GM18873 (cell line): ENCODE measurements at regions not wholly inside any gene's neighbourhood (a gene's known extent, or its start where the extent isn't known, plus 50 kb on each side); places are given as distances from the start of the nearest gene placed in this dataset.
"Not testable (repeated sequence)": the region's sequence is repeated elsewhere in the genome, so short reads cannot be mapped to it uniquely, and the experiment has no call there.

ENCODE experiments used
- ATAC-seq: cut with Tn5 transposase; IDR thresholded peaks from one replicate; pipeline ENCODE4 v1.9.1; 2021; ENCODE audit warnings: mild to moderate bottlenecking, moderate library complexity, moderate number of reproducible peaks; ENCODE audit not compliant: unreplicated experiment, low FRiP score

DNA sequence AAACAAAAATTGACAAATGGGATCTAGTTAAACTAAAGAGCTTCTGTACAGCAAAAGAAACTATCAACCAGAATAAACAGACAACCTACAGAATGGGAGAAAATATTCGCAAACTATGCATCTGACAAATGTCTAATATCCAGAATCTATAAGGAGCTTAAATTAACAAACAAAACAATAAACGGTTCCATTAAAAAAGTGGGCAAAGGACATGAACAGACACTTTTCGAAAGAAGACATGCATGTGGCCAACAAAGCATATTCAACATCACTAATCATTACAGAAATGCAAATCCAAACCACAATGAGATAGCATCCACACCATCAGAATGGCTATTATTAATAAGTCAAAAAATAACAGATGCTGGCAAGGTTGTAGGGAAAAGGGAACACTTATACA is 50.5 kb upstream of the MED13L start:
- ATAC-seq: not testable (repeated sequence)

DNA sequence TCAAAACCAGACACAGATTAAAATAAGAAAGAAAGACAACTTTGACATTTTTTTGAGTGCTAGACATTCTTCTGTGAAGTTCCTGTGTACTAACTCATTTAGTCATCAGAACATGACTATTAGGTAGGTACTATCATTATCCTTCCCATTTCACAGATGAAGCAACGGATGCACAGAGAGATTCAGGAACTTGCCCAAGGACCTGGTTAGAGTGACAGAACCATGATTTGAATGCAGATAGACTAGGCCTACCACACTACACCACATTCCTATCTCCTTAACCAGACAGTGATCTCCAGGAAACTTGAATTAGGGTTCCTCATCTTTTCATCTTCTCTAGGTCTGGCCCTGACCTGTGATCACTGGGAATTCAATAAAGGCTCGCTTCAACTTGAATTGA is 54.4 kb upstream of the MED13L start:
- no peak for ATAC-seq

DNA sequence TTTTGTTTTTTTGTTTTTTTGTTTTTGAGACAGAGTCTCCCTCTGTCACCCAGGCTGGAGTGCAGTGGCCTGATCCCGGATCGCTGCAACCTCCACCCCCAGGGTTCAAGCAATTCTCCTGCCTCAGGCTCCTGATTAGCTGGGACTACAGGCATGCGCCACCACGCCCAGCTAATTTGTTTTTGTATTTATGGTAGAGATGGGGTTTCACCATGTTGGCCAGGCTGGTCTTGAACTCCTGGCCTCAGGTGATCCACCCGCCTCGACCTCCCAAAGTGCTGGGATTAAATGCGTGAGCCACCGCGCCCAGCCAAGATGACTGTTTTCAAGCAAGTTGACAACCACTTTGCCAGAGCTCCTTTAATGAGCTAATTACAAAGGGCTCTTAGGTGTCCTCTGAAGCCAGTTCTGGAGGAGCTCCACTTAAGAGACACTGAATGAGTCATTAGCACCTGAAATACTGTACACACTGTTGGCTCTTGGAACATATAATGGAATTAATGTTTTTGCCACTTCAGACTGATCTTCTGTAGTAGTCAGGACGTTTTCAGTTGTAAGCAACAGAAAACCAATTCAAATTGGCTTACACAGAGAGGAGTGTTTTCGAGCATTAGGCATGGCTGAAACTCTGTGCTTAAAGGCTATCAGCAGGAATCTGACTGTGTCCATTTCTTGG is 55.4 kb upstream of the MED13L start:
- no peak for ATAC-seq

GRCh38 chr12:116333402-116333801 is 55.9 kb upstream of the MED13L start:
- ATAC-seq: no peak

DNA sequence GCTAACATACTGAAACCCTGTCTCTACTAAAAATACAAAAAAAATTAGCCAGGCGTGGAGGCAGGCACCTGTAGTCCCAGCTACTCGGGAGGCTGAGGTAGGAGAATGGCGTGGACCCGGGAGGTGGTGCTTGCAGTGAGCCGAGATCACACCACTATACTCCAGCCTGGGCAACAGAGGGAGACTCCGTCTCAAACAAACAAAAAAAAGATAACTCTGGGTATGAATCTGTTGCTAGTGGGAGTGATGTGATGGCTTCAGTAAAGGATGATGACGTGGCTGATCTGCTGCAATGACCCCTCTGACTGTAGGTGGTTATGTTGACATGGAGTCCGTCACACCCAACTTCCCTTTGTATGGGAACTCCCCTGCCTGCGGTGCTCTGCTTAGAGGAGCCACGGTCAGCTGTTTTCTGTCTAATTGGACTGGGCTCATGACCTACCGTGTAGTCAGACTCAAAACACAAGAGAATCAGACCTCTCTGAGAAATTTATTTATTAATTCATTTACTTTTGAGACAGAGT is 59.1 kb upstream of the MED13L start:
- ATAC-seq: peak; percentile 66

- no peak for ATAC-seq
These were observed 59.8 kb upstream of the MED13L start for GRCh38 chr12:116337312-116337711.

DNA sequence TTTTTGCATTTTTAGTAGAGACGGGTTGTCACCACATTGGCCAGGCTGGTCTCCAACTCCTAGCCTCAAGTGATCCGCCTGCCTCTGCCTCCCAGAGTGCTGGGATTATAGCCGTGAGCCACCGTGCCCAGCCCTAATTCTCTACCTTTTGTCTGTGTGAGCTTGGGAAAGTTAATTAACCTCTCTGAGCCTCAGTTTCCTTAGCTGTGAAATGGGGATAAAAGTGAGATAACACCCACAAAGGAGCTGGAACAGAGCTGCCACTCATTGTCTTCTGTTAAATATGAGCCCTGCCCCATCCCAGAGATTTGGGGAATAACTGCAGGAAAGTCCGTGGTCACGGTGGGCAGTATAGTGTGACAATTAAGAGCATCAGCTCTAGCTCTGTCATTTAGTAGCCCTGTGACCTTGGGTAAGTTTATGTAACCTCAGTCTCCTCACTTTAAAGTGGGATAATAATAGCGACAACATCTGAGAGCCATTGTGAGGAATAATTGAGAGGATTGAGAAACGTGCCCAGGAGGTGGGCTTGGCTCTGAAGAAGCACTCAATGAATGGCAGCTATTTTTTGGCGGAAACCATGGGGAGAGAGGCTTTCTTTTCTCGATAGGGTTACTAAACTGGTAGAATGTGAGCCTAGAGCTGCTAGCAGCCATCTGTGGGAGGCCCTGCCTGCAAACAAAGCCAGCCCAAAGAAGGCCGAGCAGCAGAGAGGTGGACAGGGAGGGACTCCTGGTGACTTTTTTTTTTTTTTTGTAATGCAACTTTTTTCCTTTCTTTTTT is 60.8 kb upstream of the MED13L start:
- no peak for ATAC-seq

GRCh38 chr12:116339062-116339461 is 61.6 kb upstream of the MED13L start:
- no peak for ATAC-seq

- ATAC-seq: no peak
These were observed 62.4 kb upstream of the MED13L start for GRCh38 chr12:116339800-116340371.

- no peak for ATAC-seq
These were observed 65.9 kb upstream of the MED13L start for GRCh38 chr12:116343331-116343884.

DNA sequence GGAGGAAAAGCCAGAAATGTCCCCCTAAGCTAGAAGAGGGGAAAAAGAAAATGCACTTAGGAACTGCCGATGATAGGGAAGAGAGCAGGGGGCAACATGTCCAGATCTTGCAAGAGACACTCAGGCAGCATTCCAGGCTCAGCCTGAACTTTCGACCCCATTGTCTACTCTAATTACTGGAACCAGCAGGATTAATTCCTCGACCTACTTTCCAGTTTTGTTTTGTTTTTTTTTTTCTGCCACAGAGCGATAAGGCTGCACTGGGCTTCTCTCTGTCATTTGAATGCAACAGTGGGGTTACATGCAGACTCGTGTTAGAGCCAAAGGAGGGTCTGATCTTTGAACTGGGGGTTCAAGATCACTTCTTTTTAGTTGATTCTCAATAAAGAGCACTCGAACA is 68.7 kb upstream of the MED13L start:
- ATAC-seq: no peak

DNA sequence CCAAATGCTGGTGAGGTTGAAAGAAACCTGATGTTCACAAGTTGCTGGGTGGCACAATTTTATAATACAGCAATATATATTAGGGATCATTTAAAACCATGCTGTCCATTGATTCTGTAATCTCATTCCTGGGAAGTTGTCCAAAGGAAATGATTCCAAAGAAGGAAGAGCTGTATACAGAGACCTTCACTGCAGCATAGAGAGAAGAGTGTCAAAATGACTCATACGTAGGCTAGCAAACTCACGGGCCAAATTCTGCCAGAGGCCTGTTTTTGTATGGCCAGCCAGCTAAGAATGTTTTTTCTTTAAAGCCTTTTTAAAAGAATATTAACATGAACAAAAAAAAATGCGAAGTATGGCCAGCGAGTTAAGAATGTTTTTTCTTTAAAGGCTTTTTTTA is 69.2 kb upstream of the MED13L start:
- no peak for ATAC-seq

- ATAC-seq: no peak
These were observed 69.8 kb upstream of the MED13L start for GRCh38 chr12:116347265-116347664.

DNA sequence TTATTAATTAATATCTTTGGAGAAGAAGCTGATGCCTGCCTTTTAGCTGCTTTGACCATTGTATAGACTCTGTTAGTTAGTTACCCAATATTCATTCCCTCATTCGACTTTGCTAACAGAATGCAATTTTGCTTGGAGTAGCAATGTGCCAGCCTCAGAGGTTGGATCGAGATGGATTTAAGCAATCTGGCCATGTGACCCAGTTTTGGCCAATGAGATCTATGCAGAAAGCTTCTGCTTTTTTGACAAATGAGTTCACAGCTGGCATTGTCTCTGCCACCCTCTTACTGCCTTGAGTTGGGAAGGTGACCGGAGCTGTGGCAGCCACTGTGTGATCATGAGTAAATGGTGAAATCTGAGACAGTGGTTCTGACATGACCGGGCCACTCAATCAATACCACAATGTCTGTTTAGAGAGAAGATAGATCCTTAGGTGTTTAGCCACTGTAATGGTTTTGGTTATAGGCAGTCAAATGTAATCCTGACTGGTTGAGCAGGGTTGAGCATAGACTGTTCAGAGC is 74.9 kb upstream of the MED13L start:
- no peak for ATAC-seq

- no peak for ATAC-seq
These were observed 76.5 kb upstream of the MED13L start for GRCh38 chr12:116353958-116354357.

DNA sequence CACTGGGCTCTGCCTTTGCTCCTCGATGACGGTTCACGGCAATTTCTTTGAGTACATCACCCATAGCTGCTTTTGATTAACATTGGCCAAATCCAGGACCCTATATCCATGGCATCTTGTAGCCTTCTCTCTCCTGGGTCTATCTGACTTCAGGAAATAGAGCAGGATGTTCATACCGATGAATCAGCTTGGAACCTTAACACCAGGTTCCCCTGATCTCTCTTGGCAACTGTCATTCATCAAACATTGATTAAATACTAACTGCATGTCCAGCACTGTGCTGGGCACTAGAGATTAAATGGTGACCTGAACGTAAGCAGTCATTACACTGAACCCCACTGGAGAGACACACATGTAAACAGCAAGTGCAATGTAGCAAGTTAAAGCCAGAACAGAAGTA is 77.0 kb upstream of the MED13L start:
- ATAC-seq: no peak

- ATAC-seq: no peak
These were observed 77.7 kb upstream of the MED13L start for GRCh38 chr12:116354950-116355783.

DNA sequence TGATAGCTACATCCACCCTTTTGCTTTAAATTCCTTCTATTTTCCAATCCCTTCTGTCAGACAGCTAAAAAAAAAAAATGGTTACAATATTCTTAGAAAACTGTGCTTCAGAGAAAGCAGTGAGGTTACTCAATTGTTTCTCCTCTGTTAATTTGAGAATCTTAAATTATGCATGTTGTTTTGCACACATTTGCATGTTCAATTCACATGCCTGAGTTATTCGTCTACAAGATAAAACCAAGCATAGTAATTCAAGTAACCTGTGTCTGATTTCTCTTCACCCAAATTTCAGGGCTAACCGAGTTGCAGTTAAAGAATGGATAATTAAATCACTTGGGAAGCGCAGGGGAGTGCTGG is 81.0 kb upstream of the MED13L start:
- no peak for ATAC-seq

GRCh38 chr12:116358893-116359761 is 81.6 kb upstream of the MED13L start:
- peak; percentile 66 for ATAC-seq
